SK-N-SH (cell line): ENCODE measurements at regions not wholly inside any gene's neighbourhood (a gene's known extent, or its start where the extent isn't known, plus 50 kb on each side); places are given as distances from the start of the nearest gene placed in this dataset.

Experiments
- EP300 ChIP-seq, 2 experiments: IDR thresholded peaks; 2 replicates each; pipeline versions ENCODE4 v1.4.0 to v1.6.1; 2012; ENCODE audit warnings: borderline replicate concordance in 1 of 2, low read depth in 1 of 2, low read length in 1 of 2
- EZH2phosphoT487 ChIP-seq: fragments of 200-600 bp; sonication (generic); IDR thresholded peaks from 2 replicates; pipeline ENCODE4 v1.6.1; 2017; ENCODE audit warnings: low read depth, mixed run types, mild to moderate bottlenecking, antibody characterized with exemption, moderate library complexity, borderline replicate concordance
- GABPA ChIP-seq: IDR thresholded peaks from 2 replicates; pipeline ENCODE4 v1.4.0; 2012; ENCODE audit warnings: low read depth, mild to moderate bottlenecking
- JUND ChIP-seq: IDR thresholded peaks from 2 replicates; pipeline ENCODE4 v1.4.0; 2012
- MXI1 ChIP-seq: IDR thresholded peaks from 2 replicates; pipeline ENCODE4 v1.6.1; 2012; ENCODE audit warnings: mild to moderate bottlenecking, low read depth, low read length, improper control_type of control experiment
- POLR2AphosphoS5 ChIP-seq: IDR thresholded peaks from 2 replicates; pipeline ENCODE4 v1.6.1; 2012; ENCODE audit warnings: low read depth, low read length
- RAD21 ChIP-seq: IDR thresholded peaks from 2 replicates; pipeline ENCODE4 v1.6.1; 2012; ENCODE audit warnings: mild to moderate bottlenecking, low read length
- RXRA ChIP-seq: IDR thresholded peaks from 2 replicates; pipeline ENCODE4 v1.4.0; 2012; ENCODE audit warnings: low read depth, mild to moderate bottlenecking, borderline replicate concordance
- SIN3A ChIP-seq: IDR thresholded peaks from 2 replicates; pipeline ENCODE4 v1.6.1; 2012; ENCODE audit warnings: low read depth, mild to moderate bottlenecking, low read length, moderate library complexity, borderline replicate concordance
- TAF1 ChIP-seq: IDR thresholded peaks from 2 replicates; pipeline ENCODE4 v1.6.1; 2012; ENCODE audit warnings: low read depth, mild to moderate bottlenecking, low read length, moderate library complexity, borderline replicate concordance
- TCF12 ChIP-seq: IDR thresholded peaks from 2 replicates; pipeline ENCODE4 v1.4.0; 2012
- YY1 ChIP-seq: IDR thresholded peaks from 2 replicates; pipeline ENCODE4 v1.4.0; 2012; ENCODE audit warnings: low read depth, mild to moderate bottlenecking
- TF ChIP-seq, protein P1 (sequence below): fragments of 200-600 bp; sonication (generic); IDR thresholded peaks from 2 replicates; pipeline ENCODE4 v1.6.1; 2017; ENCODE audit warnings: antibody characterized with exemption, mild to moderate bottlenecking, moderate library complexity

DNA sequence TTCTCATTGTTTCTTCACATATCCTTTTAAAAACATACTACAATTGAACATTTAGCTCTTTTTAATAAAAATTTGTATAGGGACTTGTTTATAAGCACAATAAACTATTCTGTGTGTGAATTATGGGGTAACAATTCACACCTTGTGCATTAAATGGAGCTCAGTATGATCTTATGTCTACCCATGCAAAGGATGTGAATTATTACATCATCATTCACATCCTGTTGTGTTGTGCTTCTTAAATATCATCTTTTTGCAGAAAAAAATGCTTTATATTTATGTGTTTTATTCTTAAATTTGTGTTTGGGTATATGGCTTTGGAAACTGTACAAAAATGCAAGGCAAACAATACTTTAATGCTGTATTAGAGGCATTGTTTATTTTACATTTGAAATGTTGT lies 96.7 kb upstream of the PABPC4L start:
- TF ChIP-seq, protein P1, sequence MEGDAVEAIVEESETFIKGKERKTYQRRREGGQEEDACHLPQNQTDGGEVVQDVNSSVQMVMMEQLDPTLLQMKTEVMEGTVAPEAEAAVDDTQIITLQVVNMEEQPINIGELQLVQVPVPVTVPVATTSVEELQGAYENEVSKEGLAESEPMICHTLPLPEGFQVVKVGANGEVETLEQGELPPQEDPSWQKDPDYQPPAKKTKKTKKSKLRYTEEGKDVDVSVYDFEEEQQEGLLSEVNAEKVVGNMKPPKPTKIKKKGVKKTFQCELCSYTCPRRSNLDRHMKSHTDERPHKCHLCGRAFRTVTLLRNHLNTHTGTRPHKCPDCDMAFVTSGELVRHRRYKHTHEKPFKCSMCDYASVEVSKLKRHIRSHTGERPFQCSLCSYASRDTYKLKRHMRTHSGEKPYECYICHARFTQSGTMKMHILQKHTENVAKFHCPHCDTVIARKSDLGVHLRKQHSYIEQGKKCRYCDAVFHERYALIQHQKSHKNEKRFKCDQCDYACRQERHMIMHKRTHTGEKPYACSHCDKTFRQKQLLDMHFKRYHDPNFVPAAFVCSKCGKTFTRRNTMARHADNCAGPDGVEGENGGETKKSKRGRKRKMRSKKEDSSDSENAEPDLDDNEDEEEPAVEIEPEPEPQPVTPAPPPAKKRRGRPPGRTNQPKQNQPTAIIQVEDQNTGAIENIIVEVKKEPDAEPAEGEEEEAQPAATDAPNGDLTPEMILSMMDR, result no peak
- no peak for TF ChIP-seq JUND
- no peak for TF ChIP-seq EZH2phosphoT487
- no peak for TF ChIP-seq EP300 (IDR thresholded peaks at IDR 0.05; ENCODE audit: borderline replicate concordance in 1 of 2, low read depth in 1 of 2, low read length in 1 of 2)
- no peak for TF ChIP-seq GABPA
- no peak for TF ChIP-seq TAF1
- TF ChIP-seq POLR2AphosphoS5, result no peak
- TF ChIP-seq RAD21, result no peak
- no peak for TF ChIP-seq MXI1
- TF ChIP-seq RXRA, result no peak
- TF ChIP-seq SIN3A, result no peak
- TF ChIP-seq YY1, result no peak
- no peak for TF ChIP-seq TCF12
